SH-SY5Y (cell line): ENCODE measurements at regions not wholly inside any gene's neighbourhood (a gene's known extent, or its start where the extent isn't known, plus 50 kb on each side); places are given as distances from the start of the nearest gene placed in this dataset.

Experiments
- GATA2 ChIP-seq: IDR thresholded peaks from 2 replicates; pipeline ENCODE4 v1.6.1; 2011; ENCODE audit warnings: mild to moderate bottlenecking, low read depth, low read length
- GATA3 ChIP-seq: IDR thresholded peaks from 2 replicates; pipeline ENCODE4 v1.6.1; 2011; ENCODE audit warnings: low read depth, mild to moderate bottlenecking, low read length, moderate library complexity

DNA sequence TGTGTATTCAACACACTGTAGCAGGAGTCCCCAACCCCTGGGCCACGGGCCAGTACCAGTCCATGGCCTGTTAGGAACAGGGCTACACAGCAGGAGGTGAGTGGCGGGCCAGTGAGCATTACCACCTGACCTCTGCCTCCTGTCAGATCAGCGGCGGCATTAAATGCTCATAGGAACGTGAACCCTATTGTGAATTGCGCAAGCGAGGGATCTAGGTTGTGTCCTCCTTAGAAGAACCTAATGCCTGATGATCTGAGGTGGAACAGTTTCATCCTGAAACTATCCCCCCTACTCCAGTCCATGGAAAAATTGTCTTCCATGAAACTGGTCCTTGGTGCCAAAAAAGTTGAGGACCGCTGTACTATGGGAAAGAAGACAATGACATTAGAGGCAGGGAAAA is 386.9 kb downstream of the PREX1 start:
- TF ChIP-seq GATA2 (no peak), GATA3 (no peak)
